Natural killer cell (primary cell): ENCODE measurements at regions not wholly inside any gene's neighbourhood (a gene's known extent, or its start where the extent isn't known, plus 50 kb on each side); places are given as distances from the start of the nearest gene placed in this dataset.
"Not testable (repeated sequence)": the region's sequence is repeated elsewhere in the genome, so short reads cannot be mapped to it uniquely, and the experiment has no call there.

Experiments
- ATAC-seq, 3 donors: fragments of 150-1000 bp in 2 of 3; fragments of 200-7000 bp in 1 of 3; cut with Tn5 transposase; 1 replicate in 1 of 3; 2 replicates in 2 of 3; pipeline ENCODE4 v1.10.0; 2021; ENCODE audit warnings: mild to moderate bottlenecking in 2 of 3, moderate library complexity in 2 of 3
- DNase-seq, 2 donors: peaks; one replicate each; pipeline versions ENCODE4 v3.0.0 to v3.0.0-alpha.2; 2013 to 2021; ENCODE audit warnings: mixed read lengths in 1 of 2
- H3K27ac ChIP-seq: one replicate; pipeline ENCODE4 v1.5.1; 2013; ENCODE audit warnings: mild to moderate bottlenecking, low read length
- H3K27me3 ChIP-seq: one replicate; pipeline ENCODE4 v1.6.1; 2013; ENCODE audit warnings: low read length; ENCODE audit not compliant: control insufficient read depth, insufficient read depth
- H3K36me3 ChIP-seq: one replicate; pipeline ENCODE4 v1.6.1; 2013; ENCODE audit warnings: low read length; ENCODE audit not compliant: control insufficient read depth, insufficient read depth
- H3K4me1 ChIP-seq: one replicate; pipeline ENCODE4 v1.6.1; 2013; ENCODE audit warnings: low read length; ENCODE audit not compliant: control insufficient read depth, insufficient read depth
- H3K4me3 ChIP-seq: one replicate; pipeline ENCODE4 v1.5.1; 2013; ENCODE audit warnings: low read length
- H3K9me3 ChIP-seq: one replicate; pipeline ENCODE4 v1.6.1; 2013; ENCODE audit warnings: low read length; ENCODE audit not compliant: control insufficient read depth, insufficient read depth
- H3K27ac Mint-ChIP-seq, 2 donors: one replicate each; pipeline ENCODE4 v1.8.0; 2022; ENCODE audit warnings: mild to moderate bottlenecking in 2 of 2, mixed read lengths in 2 of 2, moderate library complexity in 1 of 2
- H3K27me3 Mint-ChIP-seq, 2 donors: one replicate each; pipeline ENCODE4 v1.8.0; 2022; ENCODE audit warnings: low read depth in 2 of 2, mixed read lengths in 2 of 2
- H3K36me3 Mint-ChIP-seq: one replicate; pipeline ENCODE4 v1.8.0; 2022; ENCODE audit warnings: mixed read lengths
- H3K4me1 Mint-ChIP-seq, 2 donors: one replicate each; pipeline ENCODE4 v1.8.0; 2022; ENCODE audit warnings: mixed read lengths in 2 of 2
- H3K4me3 Mint-ChIP-seq: one replicate; pipeline ENCODE4 v1.8.0; 2022; ENCODE audit warnings: mild to moderate bottlenecking, moderate library complexity, mixed read lengths
- H3K9me3 Mint-ChIP-seq, 2 donors: one replicate each; pipeline ENCODE4 v1.8.0; 2022; ENCODE audit warnings: mixed read lengths in 2 of 2
- CTCF ChIP-seq: fragments of 200-600 bp; IDR thresholded peaks from one replicate; pipeline ENCODE4 v1.8.0; 2022; ENCODE audit warnings: antibody characterized with exemption
- WGBS: methylation state at CpG from one replicate; pipeline ENCODE4 v1.1.7; 2013; ENCODE audit warnings: missing lambda C conversion rate; ENCODE audit not compliant: insufficient coverage; 5-methylcytosine and 5-hydroxymethylcytosine counted together
- intact Hi-C: fragments of 100-400 bp; cut with micrococcal nuclease; formaldehyde crosslinking; loops from one replicate; pipeline ENCODE4 v1.14.2; 2022

GRCh38 chr10:90111671-90112070, 410.3 kb downstream of the KIF20B start:
- no peaks in the 10 kb centered on the region for H3K4me1 ChIP-seq
- no CpG with 5 or more reads among the region's 1 CpG for WGBS
- H3K36me3 ChIP-seq, result no peaks in the 10 kb centered on the region
- Mint-ChIP-seq H3K4me1 (no peaks in the 10 kb centered on the region), H3K27me3 (no peaks in the 10 kb centered on the region), H3K27ac (no peak overlapping the region), H3K4me3 (no peak overlapping the region), H3K36me3 (no peaks in the 10 kb centered on the region), H3K9me3 (peaks cover 12 to 22% of the 10 kb centered on the region in 2 donors)
- no peak overlapping the region for H3K27ac ChIP-seq
- ATAC-seq (no peak), DNase-seq (no peak)
- no peak overlapping the region for H3K4me3 ChIP-seq
- TF ChIP-seq CTCF, result no peak
- no peaks in the 10 kb centered on the region for H3K9me3 ChIP-seq
- H3K27me3 ChIP-seq, result no peaks in the 10 kb centered on the region
- intact Hi-C loops, result no loop called here

- H3K27me3 ChIP-seq, result no peaks in the 10 kb centered on the region
- H3K4me1 ChIP-seq, result no peaks in the 10 kb centered on the region
- H3K4me3 ChIP-seq, result no peak overlapping the region
- no peaks in the 10 kb centered on the region for H3K36me3 ChIP-seq
- ATAC-seq, result no peak
- Mint-ChIP-seq H3K27ac (no peak overlapping the region), H3K36me3 (no peaks in the 10 kb centered on the region), H3K9me3 (peaks cover 18 to 21% of the 10 kb centered on the region in 2 donors), H3K4me3 (no peak overlapping the region), H3K4me1 (no peaks in the 10 kb centered on the region), H3K27me3 (no peaks in the 10 kb centered on the region)
- intact Hi-C loops, result no loop called here
- no CpG with 5 or more reads among the region's 1 CpG for WGBS
- no peak for DNase-seq
- H3K9me3 ChIP-seq, result no peaks in the 10 kb centered on the region
- no peak overlapping the region for H3K27ac ChIP-seq
- no peak for TF ChIP-seq CTCF
Measured at GRCh38 chr10:90112681-90113080, 411.3 kb downstream of the KIF20B start.

- DNase-seq, H3K4me3 ChIP-seq, H3K27ac Mint-ChIP-seq, H3K27me3 ChIP-seq, H3K27ac ChIP-seq, H3K36me3 ChIP-seq, ATAC-seq, H3K27me3 Mint-ChIP-seq, H3K4me1 ChIP-seq, intact Hi-C loops, H3K9me3 ChIP-seq, H3K4me3 Mint-ChIP-seq, H3K36me3 Mint-ChIP-seq, H3K4me1 Mint-ChIP-seq: not testable (repeated sequence)
- H3K9me3 Mint-ChIP-seq, result peaks cover 15 to 17% of the 10 kb centered on the region in 2 donors
- WGBS, result 88% methylated on average over 6 of the region's 6 CpGs
Measured at GRCh38 chr10:90118567-90118966, 417.2 kb downstream of the KIF20B start.

GRCh38 chr10:90119631-90120280, 418.4 kb downstream of the KIF20B start:
- H3K4me3 Mint-ChIP-seq, H3K36me3 Mint-ChIP-seq, DNase-seq, H3K4me1 ChIP-seq, H3K27ac ChIP-seq, H3K4me3 ChIP-seq, intact Hi-C loops, ATAC-seq, H3K27ac Mint-ChIP-seq, H3K9me3 ChIP-seq, H3K4me1 Mint-ChIP-seq, H3K36me3 ChIP-seq, H3K27me3 Mint-ChIP-seq, H3K27me3 ChIP-seq: not testable (repeated sequence)
- H3K9me3 Mint-ChIP-seq, result peaks cover 14 to 17% of the 10 kb centered on the region in 2 donors
- 90% methylated on average over 21 of the region's 21 CpGs for WGBS
